Vagina (tissue), 2 donors: ENCODE measurements at regions not wholly inside any gene's neighbourhood (a gene's known extent, or its start where the extent isn't known, plus 50 kb on each side); places are given as distances from the start of the nearest gene placed in this dataset.

Experiments used
- DNase-seq, 2 donors: peaks; one replicate each; pipeline ENCODE4 v3.0.0-alpha.2; 2017; ENCODE audit errors: extremely low spot score in 2 of 2
- H3K27ac ChIP-seq: fragments of 200-600 bp; sonication (generic); one replicate; pipeline ENCODE4 v1.5.1; 2019
- H3K27me3 ChIP-seq: fragments of 200-600 bp; sonication (generic); one replicate; pipeline ENCODE4 v1.5.1; 2019
- H3K36me3 ChIP-seq, 2 donors: fragments of 200-600 bp; sonication (generic); one replicate each; pipeline ENCODE4 v1.5.1; 2017 to 2019
- H3K4me1 ChIP-seq: fragments of 200-600 bp; sonication (generic); one replicate; pipeline ENCODE4 v1.5.1; 2019
- H3K4me3 ChIP-seq, 2 donors: fragments of 200-600 bp; sonication (generic); 1 replicate in 1 of 2; 2 replicates in 1 of 2; pipeline ENCODE4 v1.5.1; 2016 to 2019
- H3K9me3 ChIP-seq: fragments of 200-600 bp; sonication (generic); one replicate; pipeline ENCODE4 v1.5.1; 2019
- POLR2A ChIP-seq, 2 donors: fragments of 450-650 bp; IDR thresholded peaks; one replicate each; pipeline ENCODE4 v1.6.1; 2017; ENCODE audit warnings: antibody characterized with exemption in 2 of 2, mild to moderate bottlenecking in 2 of 2, moderate library complexity in 2 of 2
- POLR2AphosphoS5 ChIP-seq, 2 donors: sonication (generic); formaldehyde crosslinking; IDR thresholded peaks; one replicate each; pipeline ENCODE4 v1.9.0; 2017; ENCODE audit warnings: antibody characterized with exemption in 2 of 2, mild to moderate bottlenecking in 2 of 2, low read depth in 1 of 2; ENCODE audit not compliant: insufficient read depth in 1 of 2
- intact Hi-C: fragments of 100-400 bp; cut with DNase I; formaldehyde crosslinking; loops from one replicate; pipeline ENCODE4 v1.15.1; 2023
- TF ChIP-seq, protein P1 (sequence below), 3 experiments: fragments of 450-650 bp in 2 of 3; fragments of 200-600 bp in 1 of 3; sonication (generic) in 1 of 3; IDR thresholded peaks; one replicate each; pipeline ENCODE4 v1.5.1; 2017 to 2019; ENCODE audit warnings: antibody characterized with exemption in 3 of 3, mild to moderate bottlenecking in 2 of 3, moderate library complexity in 2 of 3

DNA sequence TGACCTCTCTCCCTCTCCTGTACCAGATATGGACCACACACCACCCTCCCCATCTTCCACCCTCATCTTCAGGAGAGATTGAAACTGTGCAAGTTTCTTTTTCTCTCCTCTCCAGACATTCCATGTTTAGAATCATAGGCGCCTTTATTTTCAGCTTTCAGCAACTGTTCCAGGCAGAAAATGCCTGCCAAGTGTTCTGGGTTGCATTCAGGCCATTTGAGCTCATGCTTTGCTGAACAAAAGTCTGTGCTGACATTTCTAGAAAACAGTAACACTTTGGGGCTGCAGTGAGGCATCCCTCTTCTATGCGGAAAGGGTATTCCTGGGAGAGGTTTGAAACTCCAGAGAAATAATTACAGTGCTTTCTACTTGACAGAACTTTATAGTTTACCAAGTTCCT, 361.7 kb downstream of the GPAM start:
- H3K4me1 ChIP-seq = no peaks in the 10 kb centered on the region
- TF ChIP-seq POLR2A (IDR thresholded peaks at IDR 0.05) = no peak
- TF ChIP-seq, protein P1, sequence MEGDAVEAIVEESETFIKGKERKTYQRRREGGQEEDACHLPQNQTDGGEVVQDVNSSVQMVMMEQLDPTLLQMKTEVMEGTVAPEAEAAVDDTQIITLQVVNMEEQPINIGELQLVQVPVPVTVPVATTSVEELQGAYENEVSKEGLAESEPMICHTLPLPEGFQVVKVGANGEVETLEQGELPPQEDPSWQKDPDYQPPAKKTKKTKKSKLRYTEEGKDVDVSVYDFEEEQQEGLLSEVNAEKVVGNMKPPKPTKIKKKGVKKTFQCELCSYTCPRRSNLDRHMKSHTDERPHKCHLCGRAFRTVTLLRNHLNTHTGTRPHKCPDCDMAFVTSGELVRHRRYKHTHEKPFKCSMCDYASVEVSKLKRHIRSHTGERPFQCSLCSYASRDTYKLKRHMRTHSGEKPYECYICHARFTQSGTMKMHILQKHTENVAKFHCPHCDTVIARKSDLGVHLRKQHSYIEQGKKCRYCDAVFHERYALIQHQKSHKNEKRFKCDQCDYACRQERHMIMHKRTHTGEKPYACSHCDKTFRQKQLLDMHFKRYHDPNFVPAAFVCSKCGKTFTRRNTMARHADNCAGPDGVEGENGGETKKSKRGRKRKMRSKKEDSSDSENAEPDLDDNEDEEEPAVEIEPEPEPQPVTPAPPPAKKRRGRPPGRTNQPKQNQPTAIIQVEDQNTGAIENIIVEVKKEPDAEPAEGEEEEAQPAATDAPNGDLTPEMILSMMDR (IDR thresholded peaks at IDR 0.05) = no peak
- TF ChIP-seq POLR2AphosphoS5 (IDR thresholded peaks at IDR 0.05; ENCODE audit: insufficient read depth in 1 of 2, low read depth in 1 of 2) = no peak
- intact Hi-C loops = no loop called here
- DNase-seq = no peak
- H3K27me3 ChIP-seq = no peaks in the 10 kb centered on the region
- H3K9me3 ChIP-seq = no peaks in the 10 kb centered on the region
- H3K27ac ChIP-seq = no peak overlapping the region
- H3K36me3 ChIP-seq = no peaks in the 10 kb centered on the region
- H3K4me3 ChIP-seq = no peak overlapping the region

DNA sequence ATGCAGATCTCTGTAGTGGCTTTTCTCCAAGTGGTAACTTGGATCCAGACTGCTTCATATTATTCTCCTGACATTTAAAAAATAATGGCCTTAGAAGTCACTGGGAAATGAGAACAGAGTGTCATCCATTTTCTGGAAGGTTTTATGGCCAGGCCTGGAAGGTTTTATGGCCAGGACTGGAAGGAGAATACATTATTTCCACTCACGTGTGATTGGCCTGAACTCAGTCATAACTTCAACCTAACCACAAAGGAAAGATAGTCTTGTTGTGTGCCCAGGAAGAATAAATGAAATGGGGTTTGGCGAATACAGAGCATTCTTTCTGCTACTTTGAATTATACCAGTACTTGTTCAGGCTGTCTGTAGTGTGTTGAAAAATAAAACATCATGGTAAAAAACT, 360.9 kb downstream of the GPAM start:
- Histone ChIP-seq H3K36me3 (no peaks in the 10 kb centered on the region), H3K4me1 (no peaks in the 10 kb centered on the region), H3K27ac (no peak overlapping the region), H3K27me3 (no peaks in the 10 kb centered on the region), H3K9me3 (no peaks in the 10 kb centered on the region), H3K4me3 (no peak overlapping the region)
- DNase-seq = no peak
- TF ChIP-seq POLR2AphosphoS5 (IDR thresholded peaks at IDR 0.05; ENCODE audit: insufficient read depth in 1 of 2, low read depth in 1 of 2) = no peak
- TF ChIP-seq, protein P1 (IDR thresholded peaks at IDR 0.05) = no peak
- no peak for TF ChIP-seq POLR2A (IDR thresholded peaks at IDR 0.05)
- intact Hi-C loops = no loop called here

DNA sequence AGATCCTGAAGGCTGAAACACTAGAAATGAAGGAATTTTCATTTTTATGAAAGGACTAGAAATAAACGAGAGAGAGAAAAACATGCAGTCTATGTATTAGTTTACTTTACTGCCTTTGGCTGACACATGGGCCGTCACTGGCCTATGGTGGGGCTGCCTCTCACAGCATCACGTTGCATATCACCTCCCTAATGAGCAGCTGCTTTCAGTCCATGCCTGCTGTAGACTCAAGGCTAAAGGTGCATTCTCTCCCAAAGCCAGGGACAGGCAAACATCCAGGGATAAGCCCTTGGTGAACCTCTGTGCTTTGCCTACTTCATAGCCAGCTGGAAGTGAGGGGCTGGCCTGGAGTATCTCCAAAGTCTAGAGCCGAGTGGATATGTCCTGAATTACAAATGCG, 359.4 kb downstream of the GPAM start:
- no peak for TF ChIP-seq POLR2AphosphoS5 (IDR thresholded peaks at IDR 0.05; ENCODE audit: insufficient read depth in 1 of 2, low read depth in 1 of 2)
- TF ChIP-seq, protein P1 (IDR thresholded peaks at IDR 0.05) = no peak
- H3K36me3 ChIP-seq = no peaks in the 10 kb centered on the region
- H3K4me3 ChIP-seq = no peak overlapping the region
- no peaks in the 10 kb centered on the region for H3K4me1 ChIP-seq
- H3K27ac ChIP-seq = no peak overlapping the region
- H3K9me3 ChIP-seq = no peaks in the 10 kb centered on the region
- H3K27me3 ChIP-seq = no peaks in the 10 kb centered on the region
- no peak for DNase-seq
- intact Hi-C loops = no loop called here

DNA sequence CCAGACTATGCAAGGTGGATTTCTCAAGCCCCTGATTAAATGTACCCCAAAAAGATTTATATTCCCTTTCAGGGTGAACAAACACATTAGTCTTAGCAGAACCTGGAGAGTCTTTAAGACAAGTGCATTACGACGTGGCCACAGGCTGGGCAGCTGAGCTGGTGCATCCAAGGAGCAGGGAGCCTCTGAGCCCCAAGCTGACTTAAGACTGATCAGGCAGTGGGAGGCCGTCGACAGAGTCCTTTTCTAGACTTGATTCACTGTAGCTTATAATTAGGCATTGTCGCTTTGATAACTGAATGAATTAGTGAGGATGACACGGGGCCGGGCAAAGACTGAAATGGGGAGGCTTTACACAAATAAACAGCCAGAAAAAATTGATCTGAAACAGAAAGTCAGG, 353.2 kb downstream of the GPAM start:
- intact Hi-C loops = no loop called here
- H3K4me1 ChIP-seq = peaks cover 10% of the 10 kb centered on the region
- TF ChIP-seq, protein P1 (IDR thresholded peaks at IDR 0.05) = no peak
- TF ChIP-seq POLR2AphosphoS5 (IDR thresholded peaks at IDR 0.05; ENCODE audit: insufficient read depth in 1 of 2, low read depth in 1 of 2) = no peak
- no peak for TF ChIP-seq POLR2A (IDR thresholded peaks at IDR 0.05)
- H3K4me3 ChIP-seq = no peak overlapping the region
- H3K27me3 ChIP-seq = no peaks in the 10 kb centered on the region
- H3K27ac ChIP-seq = no peak overlapping the region
- no peak for DNase-seq
- no peaks in the 10 kb centered on the region for H3K9me3 ChIP-seq
- H3K36me3 ChIP-seq = no peaks in the 10 kb centered on the region

DNA sequence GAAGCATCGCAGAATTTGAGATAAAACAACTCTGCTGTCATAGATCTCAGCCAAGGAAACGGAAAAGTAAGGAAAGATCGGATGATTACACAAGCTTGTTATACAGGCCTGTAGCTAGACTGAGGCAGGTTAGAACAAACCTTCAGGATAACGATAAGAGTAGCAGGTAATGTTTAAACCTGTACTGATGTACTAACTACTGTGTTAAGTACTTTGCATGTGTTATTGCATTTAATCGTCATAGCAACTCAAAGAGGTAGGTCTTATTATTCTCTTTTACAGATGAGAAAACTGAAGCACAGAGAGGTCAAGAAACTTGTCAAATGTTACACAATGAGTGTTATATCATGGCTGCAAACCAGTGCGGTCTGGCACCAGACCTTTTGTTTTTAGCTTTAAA, 352.5 kb downstream of the GPAM start:
- H3K4me1 ChIP-seq = peaks cover 12% of the 10 kb centered on the region
- no peak for DNase-seq
- TF ChIP-seq POLR2A (IDR thresholded peaks at IDR 0.05) (no peak), POLR2AphosphoS5 (IDR thresholded peaks at IDR 0.05; ENCODE audit: insufficient read depth in 1 of 2, low read depth in 1 of 2) (no peak)
- TF ChIP-seq, protein P1 (IDR thresholded peaks at IDR 0.05) = no peak
- no peak overlapping the region for H3K4me3 ChIP-seq
- intact Hi-C loops = no loop called here
- H3K27ac ChIP-seq = no peak overlapping the region
- H3K9me3 ChIP-seq = no peaks in the 10 kb centered on the region
- no peaks in the 10 kb centered on the region for H3K36me3 ChIP-seq
- H3K27me3 ChIP-seq = no peaks in the 10 kb centered on the region
